ENCODE measurements at regions not wholly inside any gene's neighbourhood (a gene's known extent, or its start where the extent isn't known, plus 50 kb on each side); places are given as distances from the start of the nearest gene placed in this dataset.

DNA sequence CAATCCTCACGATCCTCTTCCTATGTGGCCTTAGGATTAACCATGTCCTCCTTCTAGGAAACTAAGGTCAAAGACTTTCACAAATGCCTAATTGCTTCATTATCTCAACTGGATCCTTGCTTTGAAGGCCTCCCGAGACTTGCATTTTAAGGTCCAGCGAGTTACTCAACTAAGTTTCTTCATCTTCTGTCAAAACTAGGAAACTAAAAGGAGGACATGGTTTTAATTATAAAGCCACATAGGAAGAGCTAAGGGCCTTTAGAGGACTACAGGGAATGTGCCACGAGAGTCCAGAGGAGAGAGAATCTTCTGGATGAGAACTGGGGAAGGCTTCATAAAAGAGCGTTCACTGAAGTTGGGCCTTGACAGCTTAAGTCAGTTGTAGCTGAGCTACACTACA lies 87.8 kb upstream of the LPP start:
- no peak for TF ChIP-seq POLR2A (IDR thresholded peaks at IDR 0.05)
- TF ChIP-seq, protein P1, sequence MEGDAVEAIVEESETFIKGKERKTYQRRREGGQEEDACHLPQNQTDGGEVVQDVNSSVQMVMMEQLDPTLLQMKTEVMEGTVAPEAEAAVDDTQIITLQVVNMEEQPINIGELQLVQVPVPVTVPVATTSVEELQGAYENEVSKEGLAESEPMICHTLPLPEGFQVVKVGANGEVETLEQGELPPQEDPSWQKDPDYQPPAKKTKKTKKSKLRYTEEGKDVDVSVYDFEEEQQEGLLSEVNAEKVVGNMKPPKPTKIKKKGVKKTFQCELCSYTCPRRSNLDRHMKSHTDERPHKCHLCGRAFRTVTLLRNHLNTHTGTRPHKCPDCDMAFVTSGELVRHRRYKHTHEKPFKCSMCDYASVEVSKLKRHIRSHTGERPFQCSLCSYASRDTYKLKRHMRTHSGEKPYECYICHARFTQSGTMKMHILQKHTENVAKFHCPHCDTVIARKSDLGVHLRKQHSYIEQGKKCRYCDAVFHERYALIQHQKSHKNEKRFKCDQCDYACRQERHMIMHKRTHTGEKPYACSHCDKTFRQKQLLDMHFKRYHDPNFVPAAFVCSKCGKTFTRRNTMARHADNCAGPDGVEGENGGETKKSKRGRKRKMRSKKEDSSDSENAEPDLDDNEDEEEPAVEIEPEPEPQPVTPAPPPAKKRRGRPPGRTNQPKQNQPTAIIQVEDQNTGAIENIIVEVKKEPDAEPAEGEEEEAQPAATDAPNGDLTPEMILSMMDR (IDR thresholded peaks at IDR 0.05): no peak

Data from uterus (tissue), 2 donors.